Hepatocyte (in vitro differentiated cells): ENCODE measurements at regions not wholly inside any gene's neighbourhood (a gene's known extent, or its start where the extent isn't known, plus 50 kb on each side); places are given as distances from the start of the nearest gene placed in this dataset.

Source experiments
- EZH2 ChIP-seq: fragments of 200-600 bp; sonication (generic); IDR thresholded peaks from 2 replicates; pipeline ENCODE4 v1.6.1; 2016; ENCODE audit warnings: antibody characterized with exemption, mild to moderate bottlenecking, borderline replicate concordance
- EZH2phosphoT487 ChIP-seq: fragments of 200-600 bp; sonication (generic); IDR thresholded peaks from one replicate; pipeline ENCODE4 v1.6.1; 2018; ENCODE audit warnings: antibody characterized with exemption, mild to moderate bottlenecking, low read depth, moderate library complexity; ENCODE audit not compliant: unreplicated experiment, severe bottlenecking
- TF ChIP-seq, protein P1 (sequence below): fragments of 200-600 bp; sonication (generic); IDR thresholded peaks from 2 replicates; pipeline ENCODE4 v1.5.1; 2016; ENCODE audit warnings: antibody characterized with exemption, mild to moderate bottlenecking; ENCODE audit not compliant: poor library complexity

DNA sequence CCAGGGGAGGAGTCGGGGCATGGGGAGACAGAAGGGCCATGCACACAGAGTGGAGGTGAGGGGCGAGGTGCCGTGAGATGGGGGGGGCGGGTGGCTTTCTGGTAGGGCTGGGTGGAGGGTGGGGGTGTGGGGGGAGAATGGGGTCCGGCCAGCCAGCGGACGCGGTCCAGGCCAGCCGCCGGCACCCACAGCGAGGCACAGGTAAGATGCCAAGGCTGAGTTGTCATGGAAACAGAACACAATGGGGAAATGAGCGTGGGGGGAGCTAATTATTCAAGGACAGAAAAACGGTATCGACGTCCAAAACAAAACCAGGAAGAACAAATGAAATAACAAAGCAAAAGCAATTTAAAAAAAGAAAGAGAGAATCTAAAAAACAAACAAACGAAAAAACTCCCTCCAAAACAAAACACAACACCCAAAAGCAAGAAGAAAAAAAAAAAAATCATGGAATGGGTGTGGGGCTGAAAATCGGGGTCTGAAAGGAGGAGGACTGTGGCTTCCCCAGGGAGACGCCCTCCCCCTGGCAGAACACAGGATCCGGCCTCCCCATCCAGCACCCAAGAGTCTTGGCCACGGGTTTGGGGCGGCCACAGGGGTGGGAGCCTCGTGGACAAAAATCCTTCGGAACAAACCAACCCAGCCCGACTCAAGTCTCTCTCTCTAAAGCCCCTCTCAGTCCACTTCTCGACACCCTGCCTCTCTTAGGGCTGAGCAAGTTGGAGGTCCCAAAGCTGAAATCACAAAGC lies 92.5 kb downstream of the PTPRS start:
- TF ChIP-seq, protein P1, sequence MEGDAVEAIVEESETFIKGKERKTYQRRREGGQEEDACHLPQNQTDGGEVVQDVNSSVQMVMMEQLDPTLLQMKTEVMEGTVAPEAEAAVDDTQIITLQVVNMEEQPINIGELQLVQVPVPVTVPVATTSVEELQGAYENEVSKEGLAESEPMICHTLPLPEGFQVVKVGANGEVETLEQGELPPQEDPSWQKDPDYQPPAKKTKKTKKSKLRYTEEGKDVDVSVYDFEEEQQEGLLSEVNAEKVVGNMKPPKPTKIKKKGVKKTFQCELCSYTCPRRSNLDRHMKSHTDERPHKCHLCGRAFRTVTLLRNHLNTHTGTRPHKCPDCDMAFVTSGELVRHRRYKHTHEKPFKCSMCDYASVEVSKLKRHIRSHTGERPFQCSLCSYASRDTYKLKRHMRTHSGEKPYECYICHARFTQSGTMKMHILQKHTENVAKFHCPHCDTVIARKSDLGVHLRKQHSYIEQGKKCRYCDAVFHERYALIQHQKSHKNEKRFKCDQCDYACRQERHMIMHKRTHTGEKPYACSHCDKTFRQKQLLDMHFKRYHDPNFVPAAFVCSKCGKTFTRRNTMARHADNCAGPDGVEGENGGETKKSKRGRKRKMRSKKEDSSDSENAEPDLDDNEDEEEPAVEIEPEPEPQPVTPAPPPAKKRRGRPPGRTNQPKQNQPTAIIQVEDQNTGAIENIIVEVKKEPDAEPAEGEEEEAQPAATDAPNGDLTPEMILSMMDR, result no peak
- TF ChIP-seq EZH2phosphoT487, result no peak
- TF ChIP-seq EZH2, result no peak
